Psoas muscle (tissue), 7 donors: ENCODE measurements at regions not wholly inside any gene's neighbourhood (a gene's known extent, or its start where the extent isn't known, plus 50 kb on each side); places are given as distances from the start of the nearest gene placed in this dataset.
"Not testable (repeated sequence)": the region's sequence is repeated elsewhere in the genome, so short reads cannot be mapped to it uniquely, and the experiment has no call there.

ENCODE experiments used
- ATAC-seq, 4 donors: fragments of 200-7000 bp; cut with Tn5 transposase; one replicate each; pipeline ENCODE4 v1.9.1; 2020; ENCODE audit warnings: moderate library complexity in 3 of 4, mild to moderate bottlenecking in 2 of 4
- DNase-seq, 2 donors: peaks; one replicate each; pipeline ENCODE4 v3.0.0-alpha.2; 2020
- H3K27ac ChIP-seq: fragments of 200-600 bp; one replicate; pipeline ENCODE4 v1.8.0; 2022
- H3K27me3 ChIP-seq, 3 donors: fragments of 200-600 bp in 1 of 3; one replicate each; pipeline versions ENCODE4 v1.6.1 to v1.8.0; 2013 to 2022; ENCODE audit warnings: low read length in 2 of 3, mild to moderate bottlenecking in 2 of 3, moderate library complexity in 1 of 3; ENCODE audit not compliant: insufficient read depth in 3 of 3
- H3K36me3 ChIP-seq, 2 donors: fragments of 200-600 bp in 1 of 2; one replicate each; pipeline versions ENCODE4 v1.6.1 to v1.8.0; 2013 to 2022; ENCODE audit warnings: low read depth in 1 of 2, mild to moderate bottlenecking in 1 of 2, moderate library complexity in 1 of 2; ENCODE audit not compliant: insufficient read depth in 1 of 2
- H3K4me1 ChIP-seq: fragments of 200-600 bp; one replicate; pipeline ENCODE4 v1.8.0; 2022
- H3K4me3 ChIP-seq: fragments of 200-600 bp; one replicate; pipeline ENCODE4 v1.8.0; 2022; ENCODE audit warnings: mild to moderate bottlenecking
- H3K9me3 ChIP-seq: fragments of 200-600 bp; one replicate; pipeline ENCODE4 v1.8.0; 2022
- CTCF ChIP-seq: fragments of 200-600 bp; IDR thresholded peaks from one replicate; pipeline ENCODE4 v1.8.0; 2022; ENCODE audit warnings: antibody characterized with exemption
- WGBS, 3 donors: extraction: QIAGEN DNeasy Blood & Tissue Kit; methylation state at CpG; one replicate each; pipeline versions ENCODE4 v1.1.6 to v1.1.7; 2013; 5-methylcytosine and 5-hydroxymethylcytosine counted together
- intact Hi-C, 2 donors: fragments of 100-400 bp; cut with DNase I; formaldehyde crosslinking; loops; one replicate each; pipeline versions ENCODE4 v1.11.0 to v1.14.2; 2022
- donor health status: healthy with polysubstance abuse.
- donor health status: DM: no; HTN: no; CAD: no; lungs with moderate emphysema.
- donor health status: Bipolar disorder and iron deficiency.
- donor health status: healthy.
- donor health status: DM: yes; HTN: yes; CAD: no.
- donor health status: DM: no; HTN: no; CAD: no.
- donor health status: DM: yes; HTN: yes; CAD: no.

- WGBS, 3 donors: 79 to 88% (median 83%) methylated on average over 1 of the region's 1 CpG
- ATAC-seq: no peak
Observed at GRCh38 chr1:173329726-173330125, 122.6 kb upstream of the TNFSF4 start.

GRCh38 chr1:173330149-173330951 is 123.2 kb upstream of the TNFSF4 start:
- TF ChIP-seq CTCF: no peak
- H3K27ac ChIP-seq: no peak overlapping the region
- WGBS, 3 donors: 90 to 100% (median 100%) methylated on average over 3 of the region's 3 CpGs

More at GRCh38 chr1:173329726-173330125, 122.6 kb upstream of the TNFSF4 start:
- TF ChIP-seq CTCF: no peak
- Histone ChIP-seq H3K36me3 (no peaks in the 10 kb centered on the region), H3K9me3 (no peaks in the 10 kb centered on the region), H3K4me1 (peaks cover 4% of the 10 kb centered on the region), H3K27me3 (no peaks in the 10 kb centered on the region), H3K27ac (no peak overlapping the region), H3K4me3 (no peak overlapping the region)
- intact Hi-C loops: no loop called here
- DNase-seq: no peak

DNA sequence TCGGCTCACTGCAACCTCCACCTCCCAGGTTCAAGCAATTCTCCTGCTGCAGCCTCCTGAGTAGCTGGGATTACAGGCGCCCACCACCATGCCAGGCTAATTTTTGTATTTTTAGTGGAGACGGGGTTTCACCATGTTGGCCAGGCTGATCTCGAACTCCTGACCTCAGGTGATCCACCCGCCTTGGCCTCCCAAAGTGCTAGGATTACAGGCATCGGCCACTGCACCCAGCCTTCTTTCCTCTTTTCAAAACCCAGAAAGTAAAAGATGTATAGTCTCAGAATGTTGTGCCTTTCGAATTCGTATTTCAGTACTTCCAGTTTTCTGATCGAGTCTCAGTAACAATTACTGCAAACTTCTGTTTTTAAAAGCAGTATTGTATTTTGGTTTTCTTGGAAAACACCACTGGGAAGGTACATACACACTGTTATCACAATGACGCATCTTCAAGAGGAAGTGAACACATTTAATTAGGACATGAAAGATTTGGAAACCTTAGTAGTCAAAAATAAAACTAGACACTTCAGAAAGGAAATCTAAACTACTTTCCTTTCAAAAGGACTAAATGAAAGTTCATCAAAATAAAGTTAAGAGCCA is 123.9 kb upstream of the TNFSF4 start:
- H3K27ac ChIP-seq, H3K27me3 ChIP-seq, intact Hi-C loops, H3K4me3 ChIP-seq, H3K36me3 ChIP-seq, H3K9me3 ChIP-seq, DNase-seq, H3K4me1 ChIP-seq, ATAC-seq: not testable (repeated sequence)
- 77 to 81% (median 79%) methylated on average over 10 of the region's 10 CpGs for WGBS, 3 donors

More at GRCh38 chr1:173330149-173330951, 123.2 kb upstream of the TNFSF4 start:
- intact Hi-C loops: no loop called here
- no peak for ATAC-seq
- no peaks in the 10 kb centered on the region for H3K36me3 ChIP-seq
- H3K4me1 ChIP-seq: peaks cover 4% of the 10 kb centered on the region
- H3K9me3 ChIP-seq: no peaks in the 10 kb centered on the region
- no peaks in the 10 kb centered on the region for H3K27me3 ChIP-seq
- no peak for DNase-seq
- H3K4me3 ChIP-seq: no peak overlapping the region

GRCh38 chr1:173332026-173332425 is 124.9 kb upstream of the TNFSF4 start:
- H3K27me3 ChIP-seq: no peaks in the 10 kb centered on the region
- no peak for TF ChIP-seq CTCF
- H3K9me3 ChIP-seq: no peaks in the 10 kb centered on the region
- H3K27ac ChIP-seq: no peak overlapping the region
- peaks cover 4% of the 10 kb centered on the region for H3K4me1 ChIP-seq
- DNase-seq (peak in 1 of 2 donors; percentile 29), ATAC-seq (no peak)
- no peaks in the 10 kb centered on the region for H3K36me3 ChIP-seq
- WGBS, 3 donors: 21 to 66% (median 40%) methylated on average over 1 to 2 of the region's 2 CpGs
- intact Hi-C loops: no loop called here
- H3K4me3 ChIP-seq: no peak overlapping the region

GRCh38 chr1:173333581-173333980 is 126.5 kb upstream of the TNFSF4 start:
- 94 to 100% (median 98%) methylated on average over 1 of the region's 1 CpG for WGBS, 3 donors

More at GRCh38 chr1:173333581-173333980, 126.5 kb upstream of the TNFSF4 start:
- H3K9me3 ChIP-seq: no peaks in the 10 kb centered on the region
- no peak overlapping the region for H3K4me3 ChIP-seq
- no peaks in the 10 kb centered on the region for H3K27me3 ChIP-seq
- intact Hi-C loops: no loop called here
- ATAC-seq (no peak), DNase-seq (no peak)
- H3K27ac ChIP-seq: no peak overlapping the region
- no peaks in the 10 kb centered on the region for H3K36me3 ChIP-seq
- no peak for TF ChIP-seq CTCF
- peaks cover 4% of the 10 kb centered on the region for H3K4me1 ChIP-seq
